ENCODE measurements at regions not wholly inside any gene's neighbourhood (a gene's known extent, or its start where the extent isn't known, plus 50 kb on each side); places are given as distances from the start of the nearest gene placed in this dataset.

DNA sequence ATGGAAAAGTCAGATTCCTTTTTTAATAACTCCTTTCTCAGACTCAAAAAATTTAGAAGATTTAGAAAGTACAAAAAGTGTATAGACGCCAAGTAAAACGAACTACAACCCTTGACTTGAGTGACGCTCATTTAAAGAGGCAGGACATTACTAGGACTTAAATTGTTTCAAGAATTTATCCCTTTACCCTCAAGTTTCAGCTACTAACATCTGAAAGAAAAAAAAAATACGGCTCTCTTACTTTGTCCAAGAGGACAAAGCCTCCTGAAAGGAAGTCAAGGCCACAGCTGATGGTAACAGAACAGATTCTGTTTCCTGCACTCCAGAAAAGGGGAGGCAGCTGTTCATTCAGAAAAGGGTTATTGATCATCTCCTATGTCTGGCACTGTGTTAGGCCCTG, 57.6 kb upstream of the PKDCC start:
- DNase-seq (ENCODE audit: low read depth): no peak

DNA sequence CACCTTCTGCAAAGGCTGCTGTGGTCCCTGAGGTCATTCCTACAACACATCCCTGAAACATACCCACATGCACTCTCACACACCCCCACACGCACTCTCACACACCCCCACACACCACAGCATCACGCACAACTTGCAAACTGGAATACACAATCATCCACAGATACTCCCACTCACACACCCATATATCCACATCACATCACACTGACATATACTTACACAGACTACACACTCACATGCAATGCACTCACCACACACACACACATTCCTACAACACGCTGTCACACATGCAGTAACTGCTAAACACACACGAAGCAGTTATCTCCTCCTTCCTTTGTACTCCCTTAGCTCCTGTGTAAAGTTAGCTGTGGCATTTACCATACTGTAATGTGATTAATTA, 57.1 kb upstream of the PKDCC start:
- peak; percentile 21 for DNase-seq (ENCODE audit: low read depth)

GRCh38 chr2:41992056-41992642, 55.7 kb upstream of the PKDCC start:
- DNase-seq (ENCODE audit: low read depth): no peak

- DNase-seq (ENCODE audit: low read depth): no peak
These were observed 55.0 kb upstream of the PKDCC start for GRCh38 chr2:41992671-41993434.

- no peak for DNase-seq (ENCODE audit: low read depth)
These were observed 54.3 kb upstream of the PKDCC start for GRCh38 chr2:41993435-41993925.

DNA sequence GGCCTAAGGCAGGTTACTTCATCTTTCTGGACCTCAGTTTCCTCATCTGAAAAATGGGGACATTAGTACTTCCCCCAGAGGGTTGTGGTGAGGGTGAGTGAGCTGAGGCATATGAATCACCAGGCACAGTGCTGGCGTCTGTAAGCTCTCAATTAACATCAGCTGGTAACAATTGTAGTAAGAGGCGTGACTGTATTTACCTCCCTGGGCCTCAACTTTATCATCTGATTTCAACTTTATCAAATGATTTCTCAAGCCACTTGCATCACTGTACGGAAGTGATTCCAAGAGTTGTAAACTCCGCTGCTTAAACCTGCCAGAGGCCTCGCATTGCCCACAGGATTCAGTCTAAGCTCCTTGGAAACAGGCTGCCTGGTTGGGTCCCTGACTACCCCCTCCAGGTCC, 53.6 kb upstream of the PKDCC start:
- DNase-seq (ENCODE audit: low read depth): peak; percentile 85

GRCh38 chr2:41994661-41995060, 53.2 kb upstream of the PKDCC start:
- DNase-seq (ENCODE audit: low read depth): no peak

GRCh38 chr2:41997561-41997960, 50.3 kb upstream of the PKDCC start:
- no peak for DNase-seq (ENCODE audit: low read depth)

All from fibroblast of gingiva (primary cell).